Muscle layer of colon (tissue), 2 donors: ENCODE measurements at regions not wholly inside any gene's neighbourhood (a gene's known extent, or its start where the extent isn't known, plus 50 kb on each side); places are given as distances from the start of the nearest gene placed in this dataset.

Source experiments
- H3K27ac ChIP-seq: one replicate; pipeline ENCODE4 v1.7.0; 2013; ENCODE audit warnings: low read depth, mild to moderate bottlenecking, low read length, moderate library complexity
- H3K27me3 ChIP-seq, 2 donors: one replicate each; pipeline ENCODE4 v1.7.0; 2013; ENCODE audit warnings: low read length in 2 of 2, mild to moderate bottlenecking in 2 of 2; ENCODE audit not compliant: insufficient read depth in 2 of 2, control insufficient read depth in 1 of 2
- H3K36me3 ChIP-seq: one replicate; pipeline ENCODE4 v1.7.0; 2013; ENCODE audit warnings: mild to moderate bottlenecking, low read length; ENCODE audit not compliant: insufficient read depth
- H3K4me1 ChIP-seq: one replicate; pipeline ENCODE4 v1.7.0; 2013; ENCODE audit warnings: mild to moderate bottlenecking, low read length; ENCODE audit not compliant: insufficient read depth
- H3K4me3 ChIP-seq, 2 donors: one replicate each; pipeline ENCODE4 v1.7.0; 2013; ENCODE audit warnings: low read length in 2 of 2, low read depth in 1 of 2, mild to moderate bottlenecking in 1 of 2, moderate library complexity in 1 of 2
- H3K9ac ChIP-seq: one replicate; pipeline ENCODE4 v1.7.0; 2013; ENCODE audit warnings: low read length
- H3K9me3 ChIP-seq: one replicate; pipeline ENCODE4 v1.7.0; 2013; ENCODE audit warnings: mild to moderate bottlenecking, low read length
- donor health status: abdominal sarcoma.
- donor health status: Adenocarcinoma of cecum.

GRCh38 chr15:46620392-46621013 lies 985.7 kb downstream of the SQOR start:
- H3K36me3 ChIP-seq: no peaks in the 10 kb centered on the region
- no peaks in the 10 kb centered on the region for H3K9me3 ChIP-seq
- H3K9ac ChIP-seq: no peak overlapping the region
- H3K4me3 ChIP-seq: no peak overlapping the region
- no peaks in the 10 kb centered on the region for H3K27me3 ChIP-seq
- H3K27ac ChIP-seq: no peak overlapping the region
- no peaks in the 10 kb centered on the region for H3K4me1 ChIP-seq

GRCh38 chr15:46622851-46623250 lies 988.0 kb downstream of the SQOR start:
- H3K4me3 ChIP-seq: no peak overlapping the region
- H3K4me1 ChIP-seq: no peaks in the 10 kb centered on the region
- no peaks in the 10 kb centered on the region for H3K27me3 ChIP-seq
- H3K36me3 ChIP-seq: no peaks in the 10 kb centered on the region
- H3K9me3 ChIP-seq: no peaks in the 10 kb centered on the region
- H3K9ac ChIP-seq: no peak overlapping the region
- H3K27ac ChIP-seq: no peak overlapping the region

- no peaks in the 10 kb centered on the region for H3K27me3 ChIP-seq
- no peak overlapping the region for H3K27ac ChIP-seq
- H3K4me1 ChIP-seq: peaks cover 21% of the 10 kb centered on the region
- H3K4me3 ChIP-seq: no peak overlapping the region
- no peaks in the 10 kb centered on the region for H3K9me3 ChIP-seq
- H3K9ac ChIP-seq: no peak overlapping the region
- H3K36me3 ChIP-seq: no peaks in the 10 kb centered on the region
These were observed 1001.4 kb downstream of the SQOR start for GRCh38 chr15:46636206-46636605.

GRCh38 chr15:46644501-46645481 lies 1010.0 kb downstream of the SQOR start:
- no peaks in the 10 kb centered on the region for H3K4me1 ChIP-seq
- H3K27me3 ChIP-seq: no peaks in the 10 kb centered on the region
- no peaks in the 10 kb centered on the region for H3K9me3 ChIP-seq
- no peak overlapping the region for H3K4me3 ChIP-seq
- no peaks in the 10 kb centered on the region for H3K36me3 ChIP-seq
- no peak overlapping the region for H3K27ac ChIP-seq
- H3K9ac ChIP-seq: no peak overlapping the region

GRCh38 chr15:46646490-46646889 lies 1011.7 kb downstream of the SQOR start:
- Histone ChIP-seq H3K36me3 (no peaks in the 10 kb centered on the region), H3K4me1 (no peaks in the 10 kb centered on the region), H3K9me3 (no peaks in the 10 kb centered on the region)

GRCh38 chr15:46647046-46647445 lies 1012.2 kb downstream of the SQOR start:
- H3K27me3 ChIP-seq: no peaks in the 10 kb centered on the region
- no peak overlapping the region for H3K4me3 ChIP-seq
- H3K4me1 ChIP-seq: no peaks in the 10 kb centered on the region
- H3K27ac ChIP-seq: no peak overlapping the region
- no peaks in the 10 kb centered on the region for H3K9me3 ChIP-seq
- no peak overlapping the region for H3K9ac ChIP-seq
- no peaks in the 10 kb centered on the region for H3K36me3 ChIP-seq

More at GRCh38 chr15:46646490-46646889, 1011.7 kb downstream of the SQOR start:
- H3K4me3 ChIP-seq: no peak overlapping the region
- no peak overlapping the region for H3K9ac ChIP-seq
- H3K27ac ChIP-seq: no peak overlapping the region
- H3K27me3 ChIP-seq: no peaks in the 10 kb centered on the region

- no peaks in the 10 kb centered on the region for H3K27me3 ChIP-seq
- no peak overlapping the region for H3K4me3 ChIP-seq
- no peaks in the 10 kb centered on the region for H3K4me1 ChIP-seq
- no peak overlapping the region for H3K9ac ChIP-seq
- no peaks in the 10 kb centered on the region for H3K36me3 ChIP-seq
- no peak overlapping the region for H3K27ac ChIP-seq
- H3K9me3 ChIP-seq: no peaks in the 10 kb centered on the region
These were observed 1017.4 kb downstream of the SQOR start for GRCh38 chr15:46652266-46652665.

GRCh38 chr15:46654993-46655392 lies 1020.2 kb downstream of the SQOR start:
- Histone ChIP-seq H3K36me3 (no peaks in the 10 kb centered on the region), H3K27ac (no peak overlapping the region), H3K27me3 (no peaks in the 10 kb centered on the region), H3K9ac (no peak overlapping the region), H3K4me1 (no peaks in the 10 kb centered on the region), H3K4me3 (no peak overlapping the region), H3K9me3 (no peaks in the 10 kb centered on the region)

- Histone ChIP-seq H3K36me3 (no peaks in the 10 kb centered on the region), H3K9ac (no peak overlapping the region), H3K9me3 (no peaks in the 10 kb centered on the region), H3K27me3 (no peaks in the 10 kb centered on the region), H3K4me1 (no peaks in the 10 kb centered on the region), H3K27ac (no peak overlapping the region), H3K4me3 (no peak overlapping the region)
These were observed 1025.4 kb downstream of the SQOR start for GRCh38 chr15:46660096-46660842.

- Histone ChIP-seq H3K4me3 (no peak overlapping the region), H3K4me1 (no peaks in the 10 kb centered on the region), H3K27me3 (no peaks in the 10 kb centered on the region), H3K9ac (no peak overlapping the region), H3K36me3 (no peaks in the 10 kb centered on the region), H3K27ac (no peak overlapping the region), H3K9me3 (no peaks in the 10 kb centered on the region)
These were observed 1035.4 kb downstream of the SQOR start for GRCh38 chr15:46670258-46670657.

- H3K27me3 ChIP-seq: no peaks in the 10 kb centered on the region
- no peak overlapping the region for H3K4me3 ChIP-seq
- no peak overlapping the region for H3K27ac ChIP-seq
- no peaks in the 10 kb centered on the region for H3K36me3 ChIP-seq
- no peaks in the 10 kb centered on the region for H3K4me1 ChIP-seq
- H3K9me3 ChIP-seq: no peaks in the 10 kb centered on the region
- H3K9ac ChIP-seq: no peak overlapping the region
These were observed 1036.5 kb downstream of the SQOR start for GRCh38 chr15:46671336-46671735.
